ENCODE measurements at regions not wholly inside any gene's neighbourhood (a gene's known extent, or its start where the extent isn't known, plus 50 kb on each side); places are given as distances from the start of the nearest gene placed in this dataset.

DNA sequence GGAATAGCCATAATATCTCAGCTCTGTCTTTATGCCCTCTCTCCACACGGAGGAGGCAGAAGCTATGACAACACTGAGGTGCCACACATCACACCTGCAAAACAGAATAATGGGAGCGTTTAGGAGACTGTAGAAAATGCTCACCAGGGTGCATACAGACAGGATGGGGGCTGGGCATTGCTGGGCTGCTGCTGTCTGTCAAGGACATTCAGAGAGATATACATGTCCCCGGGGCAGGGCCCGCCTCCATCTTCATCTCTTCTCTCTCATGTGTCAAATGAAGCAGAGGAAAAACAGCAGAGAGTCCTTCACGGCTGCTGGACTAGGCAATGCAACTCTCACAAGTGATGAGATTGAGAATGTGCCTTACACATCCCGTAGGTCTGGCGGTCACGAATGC lies 65.3 kb upstream of the DHRSX start:
- no peak for TF ChIP-seq MYC (IDR thresholded peaks at IDR 0.05; ENCODE audit: low read depth, low read length)

DNA sequence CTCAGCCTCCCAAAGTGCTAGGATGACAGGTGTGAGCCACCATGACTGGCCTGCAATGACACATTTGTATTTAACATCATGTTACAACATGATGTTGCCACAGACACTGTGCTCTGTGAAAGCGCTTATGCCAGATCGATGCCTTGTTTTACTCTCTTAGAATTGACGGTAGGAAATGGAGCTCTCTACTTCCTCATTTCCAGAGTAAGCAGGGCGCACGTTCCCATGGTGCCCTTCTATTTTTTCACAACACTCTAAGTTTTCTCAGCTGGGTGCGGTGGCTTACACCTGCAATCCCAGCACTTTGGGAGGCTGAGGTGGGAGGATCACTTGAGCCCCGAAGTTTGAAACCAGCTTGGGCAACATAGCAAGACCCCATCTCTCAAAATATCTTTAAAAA lies 60.7 kb upstream of the DHRSX start:
- no peaks in the 10 kb centered on the region for H3K79me2 ChIP-seq (ENCODE audit: control insufficient read depth, insufficient read depth, low read length)
- intact Hi-C loops (cut with micrococcal nuclease), result no loop called here

More for the DNA sequence above, 65.3 kb upstream of the DHRSX start:
- dilution Hi-C loops (cut with MboI; ENCODE audit: extremely low pct_ligation_motif_present, low sequenced_read_pairs), result no loop called here
- intact Hi-C loops (cut with micrococcal nuclease), result no loop called here
- ChIA-PET CTCF (no interaction called here), POLR2A (no interaction called here)
- Histone ChIP-seq H3K27me3 (ENCODE audit: control insufficient read depth in 2 of 2, insufficient read depth in 2 of 2, low read length in 2 of 2) (no peaks in the 10 kb centered on the region), H4K20me1 (replicated peaks; ENCODE audit: control insufficient read depth, extremely low read depth, insufficient read depth, low read length) (no peaks in the 10 kb centered on the region), H3K36me3 (ENCODE audit: control insufficient read depth in 2 of 2, extremely low read depth in 1 of 2, insufficient read depth in 2 of 2, low read length in 2 of 2) (no peaks in the 10 kb centered on the region), H3K79me2 (ENCODE audit: control insufficient read depth, insufficient read depth, low read length) (no peaks in the 10 kb centered on the region), H3K4me3 (replicated peaks in 1 of 3; ENCODE audit: insufficient read depth in 1 of 3, low read depth in 1 of 3, low read length in 3 of 3) (no peak overlapping the region), H3K9me3 (replicated peaks; ENCODE audit: control insufficient read depth, insufficient read depth, low read length) (no peaks in the 10 kb centered on the region), H3K9ac (replicated peaks; ENCODE audit: extremely low read depth, insufficient read depth, low read length) (no peak overlapping the region), H3K27ac (ENCODE audit: insufficient read depth, low read depth, low read length) (no peak overlapping the region), H3K9me1 (replicated peaks; ENCODE audit: control insufficient read depth, extremely low read depth, insufficient read depth, low read length) (no peaks in the 10 kb centered on the region), H2AFZ (ENCODE audit: low read depth, low read length) (no peak overlapping the region), H3K4me1 (ENCODE audit: control insufficient read depth, extremely low read depth, insufficient read depth, low read length) (no peaks in the 10 kb centered on the region), H3K4me2 (ENCODE audit: insufficient read depth, low read length) (no peak overlapping the region)
- FAIRE-seq (no peak), DNase-seq (ENCODE audit: low read depth, low spot score) (no peak)
- BruUV-seq (replicated peaks), result no TSS peak

More for the DNA sequence above, 60.7 kb upstream of the DHRSX start:
- H3K27ac ChIP-seq (ENCODE audit: insufficient read depth, low read depth, low read length), result no peak overlapping the region
- CTCF ChIA-PET, result no interaction called here
- H2AFZ ChIP-seq (ENCODE audit: low read depth, low read length), result no peak overlapping the region
- H3K9me1 ChIP-seq (replicated peaks; ENCODE audit: control insufficient read depth, extremely low read depth, insufficient read depth, low read length), result no peaks in the 10 kb centered on the region
- H4K20me1 ChIP-seq (replicated peaks; ENCODE audit: control insufficient read depth, extremely low read depth, insufficient read depth, low read length), result no peaks in the 10 kb centered on the region
- dilution Hi-C loops (cut with MboI; ENCODE audit: extremely low pct_ligation_motif_present, low sequenced_read_pairs), result no loop called here
- DNase-seq (ENCODE audit: low read depth, low spot score) (no peak), FAIRE-seq (no peak)
- TF ChIP-seq POLR2AphosphoS5 (IDR thresholded peaks at IDR 0.05; ENCODE audit: insufficient read depth, low read depth, low read length) (no peak), GATA2 (IDR thresholded peaks at IDR 0.05; ENCODE audit: insufficient read depth, insufficient read length, low read depth, low read length) (no peak), MYC (IDR thresholded peaks at IDR 0.05; ENCODE audit: low read depth, low read length) (no peak), POLR2A (IDR thresholded peaks at IDR 0.05; ENCODE audit: low read depth, low read length) (no peak), FOS (IDR thresholded peaks at IDR 0.05; ENCODE audit: borderline replicate concordance, insufficient read depth, low read length) (no peak), JUN (IDR thresholded peaks at IDR 0.05; ENCODE audit: borderline replicate concordance, insufficient read depth, insufficient read length, low read depth) (no peak), EZH2 (IDR thresholded peaks at IDR 0.05; ENCODE audit: borderline replicate concordance, low read depth, low read length, severe bottlenecking) (no peak)
- TF ChIP-seq, protein P1, sequence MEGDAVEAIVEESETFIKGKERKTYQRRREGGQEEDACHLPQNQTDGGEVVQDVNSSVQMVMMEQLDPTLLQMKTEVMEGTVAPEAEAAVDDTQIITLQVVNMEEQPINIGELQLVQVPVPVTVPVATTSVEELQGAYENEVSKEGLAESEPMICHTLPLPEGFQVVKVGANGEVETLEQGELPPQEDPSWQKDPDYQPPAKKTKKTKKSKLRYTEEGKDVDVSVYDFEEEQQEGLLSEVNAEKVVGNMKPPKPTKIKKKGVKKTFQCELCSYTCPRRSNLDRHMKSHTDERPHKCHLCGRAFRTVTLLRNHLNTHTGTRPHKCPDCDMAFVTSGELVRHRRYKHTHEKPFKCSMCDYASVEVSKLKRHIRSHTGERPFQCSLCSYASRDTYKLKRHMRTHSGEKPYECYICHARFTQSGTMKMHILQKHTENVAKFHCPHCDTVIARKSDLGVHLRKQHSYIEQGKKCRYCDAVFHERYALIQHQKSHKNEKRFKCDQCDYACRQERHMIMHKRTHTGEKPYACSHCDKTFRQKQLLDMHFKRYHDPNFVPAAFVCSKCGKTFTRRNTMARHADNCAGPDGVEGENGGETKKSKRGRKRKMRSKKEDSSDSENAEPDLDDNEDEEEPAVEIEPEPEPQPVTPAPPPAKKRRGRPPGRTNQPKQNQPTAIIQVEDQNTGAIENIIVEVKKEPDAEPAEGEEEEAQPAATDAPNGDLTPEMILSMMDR (IDR thresholded peaks at IDR 0.05; ENCODE audit: extremely low read depth in 1 of 2, insufficient read depth in 1 of 2, low read depth in 1 of 2, low read length in 2 of 2), result no peak
- TF ChIP-seq, protein P2, sequence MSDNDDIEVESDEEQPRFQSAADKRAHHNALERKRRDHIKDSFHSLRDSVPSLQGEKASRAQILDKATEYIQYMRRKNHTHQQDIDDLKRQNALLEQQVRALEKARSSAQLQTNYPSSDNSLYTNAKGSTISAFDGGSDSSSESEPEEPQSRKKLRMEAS (IDR thresholded peaks at IDR 0.05; ENCODE audit: insufficient read depth, insufficient read length), result no peak
- BruUV-seq (replicated peaks), result no TSS peak
- H3K27me3 ChIP-seq (ENCODE audit: control insufficient read depth in 2 of 2, insufficient read depth in 2 of 2, low read length in 2 of 2), result no peaks in the 10 kb centered on the region
- H3K9ac ChIP-seq (replicated peaks; ENCODE audit: extremely low read depth, insufficient read depth, low read length), result no peak overlapping the region
- H3K36me3 ChIP-seq (ENCODE audit: control insufficient read depth in 2 of 2, extremely low read depth in 1 of 2, insufficient read depth in 2 of 2, low read length in 2 of 2), result no peaks in the 10 kb centered on the region
- no peak overlapping the region for H3K4me3 ChIP-seq (replicated peaks in 1 of 3; ENCODE audit: insufficient read depth in 1 of 3, low read depth in 1 of 3, low read length in 3 of 3)
- POLR2A ChIA-PET, result no interaction called here
- no peaks in the 10 kb centered on the region for H3K4me1 ChIP-seq (ENCODE audit: control insufficient read depth, extremely low read depth, insufficient read depth, low read length)
- H3K4me2 ChIP-seq (ENCODE audit: insufficient read depth, low read length), result no peak overlapping the region
- H3K9me3 ChIP-seq (replicated peaks; ENCODE audit: control insufficient read depth, insufficient read depth, low read length), result no peaks in the 10 kb centered on the region

Measured in endothelial cell of umbilical vein (primary cell).